ENCODE measurements at regions not wholly inside any gene's neighbourhood (a gene's known extent, or its start where the extent isn't known, plus 50 kb on each side); places are given as distances from the start of the nearest gene placed in this dataset.

- no peak for TF ChIP-seq POLR2A (IDR thresholded peaks at IDR 0.05)
- TF ChIP-seq, protein P1, sequence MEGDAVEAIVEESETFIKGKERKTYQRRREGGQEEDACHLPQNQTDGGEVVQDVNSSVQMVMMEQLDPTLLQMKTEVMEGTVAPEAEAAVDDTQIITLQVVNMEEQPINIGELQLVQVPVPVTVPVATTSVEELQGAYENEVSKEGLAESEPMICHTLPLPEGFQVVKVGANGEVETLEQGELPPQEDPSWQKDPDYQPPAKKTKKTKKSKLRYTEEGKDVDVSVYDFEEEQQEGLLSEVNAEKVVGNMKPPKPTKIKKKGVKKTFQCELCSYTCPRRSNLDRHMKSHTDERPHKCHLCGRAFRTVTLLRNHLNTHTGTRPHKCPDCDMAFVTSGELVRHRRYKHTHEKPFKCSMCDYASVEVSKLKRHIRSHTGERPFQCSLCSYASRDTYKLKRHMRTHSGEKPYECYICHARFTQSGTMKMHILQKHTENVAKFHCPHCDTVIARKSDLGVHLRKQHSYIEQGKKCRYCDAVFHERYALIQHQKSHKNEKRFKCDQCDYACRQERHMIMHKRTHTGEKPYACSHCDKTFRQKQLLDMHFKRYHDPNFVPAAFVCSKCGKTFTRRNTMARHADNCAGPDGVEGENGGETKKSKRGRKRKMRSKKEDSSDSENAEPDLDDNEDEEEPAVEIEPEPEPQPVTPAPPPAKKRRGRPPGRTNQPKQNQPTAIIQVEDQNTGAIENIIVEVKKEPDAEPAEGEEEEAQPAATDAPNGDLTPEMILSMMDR (IDR thresholded peaks at IDR 0.05), result no peak
These were observed 276.6 kb upstream of the CFAP20DC start for GRCh38 chr3:59326246-59327024.
